Stomach (tissue), 4 donors: ENCODE measurements at regions not wholly inside any gene's neighbourhood (a gene's known extent, or its start where the extent isn't known, plus 50 kb on each side); places are given as distances from the start of the nearest gene placed in this dataset.
"Not testable (repeated sequence)": the region's sequence is repeated elsewhere in the genome, so short reads cannot be mapped to it uniquely, and the experiment has no call there.

Experiments used
- EP300 ChIP-seq: sonication (generic); formaldehyde crosslinking; IDR thresholded peaks from one replicate; pipeline ENCODE4 v1.6.1; 2017; ENCODE audit warnings: antibody characterized with exemption
- POLR2A ChIP-seq, 4 donors: fragments of 450-650 bp; IDR thresholded peaks; one replicate each; pipeline ENCODE4 v1.6.1; 2016; ENCODE audit warnings: antibody characterized with exemption in 4 of 4, control low read depth in 2 of 4, mild to moderate bottlenecking in 1 of 4, moderate library complexity in 1 of 4
- POLR2AphosphoS5 ChIP-seq, 3 donors: sonication (generic); formaldehyde crosslinking; IDR thresholded peaks; one replicate each; pipeline ENCODE4 v1.6.1; 2016; ENCODE audit warnings: antibody characterized with exemption in 3 of 3
- TF ChIP-seq, protein P1 (sequence below), 7 experiments: fragments of 450-650 bp in 4 of 7; fragments of 200-600 bp in 3 of 7; sonication (generic) in 3 of 7; IDR thresholded peaks; one replicate each; pipeline ENCODE4 v1.5.1; 2016 to 2019; ENCODE audit warnings: antibody characterized with exemption in 7 of 7, control low read depth in 2 of 7, mild to moderate bottlenecking in 1 of 7

GRCh38 chr21:35497522-35497921 is 448.4 kb upstream of the RUNX1 start:
- TF ChIP-seq, protein P1, sequence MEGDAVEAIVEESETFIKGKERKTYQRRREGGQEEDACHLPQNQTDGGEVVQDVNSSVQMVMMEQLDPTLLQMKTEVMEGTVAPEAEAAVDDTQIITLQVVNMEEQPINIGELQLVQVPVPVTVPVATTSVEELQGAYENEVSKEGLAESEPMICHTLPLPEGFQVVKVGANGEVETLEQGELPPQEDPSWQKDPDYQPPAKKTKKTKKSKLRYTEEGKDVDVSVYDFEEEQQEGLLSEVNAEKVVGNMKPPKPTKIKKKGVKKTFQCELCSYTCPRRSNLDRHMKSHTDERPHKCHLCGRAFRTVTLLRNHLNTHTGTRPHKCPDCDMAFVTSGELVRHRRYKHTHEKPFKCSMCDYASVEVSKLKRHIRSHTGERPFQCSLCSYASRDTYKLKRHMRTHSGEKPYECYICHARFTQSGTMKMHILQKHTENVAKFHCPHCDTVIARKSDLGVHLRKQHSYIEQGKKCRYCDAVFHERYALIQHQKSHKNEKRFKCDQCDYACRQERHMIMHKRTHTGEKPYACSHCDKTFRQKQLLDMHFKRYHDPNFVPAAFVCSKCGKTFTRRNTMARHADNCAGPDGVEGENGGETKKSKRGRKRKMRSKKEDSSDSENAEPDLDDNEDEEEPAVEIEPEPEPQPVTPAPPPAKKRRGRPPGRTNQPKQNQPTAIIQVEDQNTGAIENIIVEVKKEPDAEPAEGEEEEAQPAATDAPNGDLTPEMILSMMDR (IDR thresholded peaks at IDR 0.05) = not testable (repeated sequence)
- TF ChIP-seq EP300; POLR2A (IDR thresholded peaks at IDR 0.05); POLR2AphosphoS5 (IDR thresholded peaks at IDR 0.05): not testable (repeated sequence)
